GM12874 (cell line): ENCODE measurements at regions not wholly inside any gene's neighbourhood (a gene's known extent, or its start where the extent isn't known, plus 50 kb on each side); places are given as distances from the start of the nearest gene placed in this dataset.

Experiments used
- TF ChIP-seq, protein P1 (sequence below): IDR thresholded peaks from 2 replicates; pipeline ENCODE4 v1.5.1; 2011; ENCODE audit warnings: low read depth, mild to moderate bottlenecking, control low read depth, low read length, moderate library complexity; ENCODE audit not compliant: insufficient read depth

DNA sequence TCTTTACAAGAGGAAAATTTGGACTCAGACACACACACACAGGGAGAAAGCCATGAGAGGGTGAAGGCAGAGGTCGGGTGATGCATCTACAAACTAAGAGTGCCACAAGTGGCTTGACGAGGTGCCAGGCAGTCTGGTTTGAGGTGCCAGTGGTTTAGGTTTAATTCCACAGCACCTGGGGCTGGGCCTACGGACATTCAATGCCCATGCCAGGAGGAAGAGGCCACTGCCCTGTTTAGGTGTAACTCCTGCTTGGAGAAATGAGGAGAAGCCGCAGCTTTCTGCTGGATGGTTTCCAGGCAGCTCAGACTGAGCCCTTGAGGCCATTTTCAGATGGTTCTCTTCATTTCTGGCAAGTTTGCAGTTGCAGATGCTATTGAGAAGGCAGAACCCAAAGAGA lies 83.6 kb downstream of the HTR5A start:
- TF ChIP-seq, protein P1, sequence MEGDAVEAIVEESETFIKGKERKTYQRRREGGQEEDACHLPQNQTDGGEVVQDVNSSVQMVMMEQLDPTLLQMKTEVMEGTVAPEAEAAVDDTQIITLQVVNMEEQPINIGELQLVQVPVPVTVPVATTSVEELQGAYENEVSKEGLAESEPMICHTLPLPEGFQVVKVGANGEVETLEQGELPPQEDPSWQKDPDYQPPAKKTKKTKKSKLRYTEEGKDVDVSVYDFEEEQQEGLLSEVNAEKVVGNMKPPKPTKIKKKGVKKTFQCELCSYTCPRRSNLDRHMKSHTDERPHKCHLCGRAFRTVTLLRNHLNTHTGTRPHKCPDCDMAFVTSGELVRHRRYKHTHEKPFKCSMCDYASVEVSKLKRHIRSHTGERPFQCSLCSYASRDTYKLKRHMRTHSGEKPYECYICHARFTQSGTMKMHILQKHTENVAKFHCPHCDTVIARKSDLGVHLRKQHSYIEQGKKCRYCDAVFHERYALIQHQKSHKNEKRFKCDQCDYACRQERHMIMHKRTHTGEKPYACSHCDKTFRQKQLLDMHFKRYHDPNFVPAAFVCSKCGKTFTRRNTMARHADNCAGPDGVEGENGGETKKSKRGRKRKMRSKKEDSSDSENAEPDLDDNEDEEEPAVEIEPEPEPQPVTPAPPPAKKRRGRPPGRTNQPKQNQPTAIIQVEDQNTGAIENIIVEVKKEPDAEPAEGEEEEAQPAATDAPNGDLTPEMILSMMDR: no peak

DNA sequence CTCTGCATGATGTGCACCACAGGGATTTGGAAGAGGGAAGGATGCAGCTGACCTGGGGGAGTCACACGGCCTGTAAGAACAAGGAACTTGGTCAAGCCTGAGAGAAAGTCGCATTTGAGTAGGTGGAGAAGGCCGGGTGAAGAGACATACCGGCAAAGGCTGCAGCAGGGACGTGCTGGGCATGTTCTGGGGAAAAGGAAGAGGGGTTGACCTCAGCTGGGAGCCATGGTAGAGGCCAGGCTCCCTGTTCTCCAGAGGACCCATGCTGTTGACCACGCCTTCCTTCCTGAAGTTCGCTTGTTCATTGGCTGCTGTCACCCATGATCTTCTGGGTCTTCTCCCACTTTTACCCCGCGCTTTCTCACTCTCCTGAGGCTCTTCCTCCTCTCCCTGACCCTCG lies 84.5 kb downstream of the HTR5A start:
- TF ChIP-seq, protein P1: no peak

DNA sequence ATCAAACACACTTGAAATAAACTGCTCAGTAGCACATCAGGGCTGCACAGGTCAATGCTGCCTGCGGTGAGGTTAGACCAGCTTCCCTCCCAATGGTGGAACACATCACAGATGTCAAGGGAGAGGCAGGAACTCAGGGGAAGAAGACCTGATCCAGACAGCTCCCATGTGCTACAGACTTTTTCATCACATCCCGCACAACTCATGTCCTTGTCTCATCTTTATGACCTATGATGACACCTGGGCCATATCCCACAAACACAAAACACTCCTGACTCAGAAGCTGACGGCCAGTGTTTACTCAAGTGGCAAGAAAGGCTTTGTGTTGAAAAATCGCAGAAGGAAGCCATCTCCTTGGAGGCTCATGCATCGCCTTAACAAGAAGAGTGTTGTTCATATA lies 91.6 kb downstream of the HTR5A start:
- TF ChIP-seq, protein P1: no peak

DNA sequence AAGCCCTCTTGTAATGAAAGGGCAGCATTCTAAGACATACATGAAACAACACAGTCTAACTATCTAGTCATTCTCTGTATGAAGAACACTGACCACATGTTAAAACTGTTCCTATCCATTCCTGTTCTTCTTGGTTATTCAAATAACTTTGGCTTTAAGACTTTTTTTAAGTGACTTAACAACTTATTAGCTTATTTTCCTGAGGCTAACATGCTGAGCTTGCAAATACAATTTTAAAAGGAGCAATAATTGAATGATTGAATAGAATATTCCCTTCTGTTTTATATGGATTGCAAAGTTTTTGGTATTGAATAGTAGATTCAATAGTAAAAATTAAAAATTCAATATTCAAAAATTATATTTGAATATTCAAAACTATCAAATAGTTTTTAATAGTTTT lies 92.3 kb downstream of the HTR5A start:
- TF ChIP-seq, protein P1: no peak

DNA sequence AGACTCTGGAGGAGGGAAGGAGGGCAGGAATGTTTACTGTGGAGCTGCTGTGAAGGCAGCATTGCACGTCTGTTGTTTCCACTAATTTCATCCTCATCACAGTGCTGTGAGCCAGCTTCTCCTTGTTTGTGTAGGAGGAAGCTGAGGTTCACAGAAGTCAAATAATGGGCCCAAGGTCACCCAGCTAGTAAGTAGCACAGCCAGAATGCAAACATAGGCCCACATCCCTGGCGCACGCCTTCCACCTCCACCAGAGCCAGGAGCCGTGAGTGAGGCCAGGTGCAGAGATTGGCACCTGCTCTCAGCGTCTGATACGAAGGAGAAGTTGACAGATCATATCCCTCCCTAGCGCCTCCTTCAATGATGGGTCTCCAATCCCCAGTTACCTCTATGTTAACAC lies 93.6 kb downstream of the HTR5A start:
- TF ChIP-seq, protein P1: no peak

DNA sequence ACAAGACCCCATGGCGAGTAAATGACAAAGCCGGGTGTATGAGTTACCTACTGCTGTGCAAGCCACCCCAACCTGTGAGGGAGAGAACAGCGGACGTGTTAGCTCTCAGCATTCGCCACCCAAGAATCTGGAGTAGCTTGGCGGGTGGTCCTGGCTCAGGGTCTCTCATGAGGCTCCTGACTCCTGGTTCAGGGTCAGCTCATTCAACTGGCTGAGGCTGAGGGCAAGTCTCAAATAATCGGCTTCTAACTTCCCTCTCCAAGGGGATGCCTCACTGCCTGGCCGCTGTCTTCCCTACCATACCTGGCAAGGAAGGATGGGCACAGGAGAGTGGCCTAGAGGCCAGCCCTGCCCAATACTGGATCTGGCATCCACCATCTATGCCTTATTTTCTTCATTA lies 94.2 kb downstream of the HTR5A start:
- TF ChIP-seq, protein P1: no peak

DNA sequence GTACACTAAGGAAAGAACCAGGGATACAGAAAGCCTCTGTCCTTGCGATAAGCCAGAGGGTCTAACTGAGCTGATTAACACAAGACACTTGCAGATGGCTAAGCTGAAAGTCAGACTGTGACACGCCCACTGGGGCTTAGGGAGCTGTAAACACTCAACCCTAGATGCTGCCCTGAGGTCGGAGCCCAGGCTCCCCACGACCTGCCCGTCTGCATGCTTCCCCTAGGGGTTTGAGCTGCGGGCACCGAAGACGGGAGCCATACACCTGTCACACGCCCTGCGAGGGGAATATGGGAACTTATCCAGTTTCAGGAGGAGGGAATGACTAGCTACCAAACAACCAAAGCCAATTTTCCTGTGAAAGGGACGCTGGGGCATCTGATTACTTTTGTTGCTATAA lies 96.0 kb downstream of the HTR5A start:
- TF ChIP-seq, protein P1: no peak

DNA sequence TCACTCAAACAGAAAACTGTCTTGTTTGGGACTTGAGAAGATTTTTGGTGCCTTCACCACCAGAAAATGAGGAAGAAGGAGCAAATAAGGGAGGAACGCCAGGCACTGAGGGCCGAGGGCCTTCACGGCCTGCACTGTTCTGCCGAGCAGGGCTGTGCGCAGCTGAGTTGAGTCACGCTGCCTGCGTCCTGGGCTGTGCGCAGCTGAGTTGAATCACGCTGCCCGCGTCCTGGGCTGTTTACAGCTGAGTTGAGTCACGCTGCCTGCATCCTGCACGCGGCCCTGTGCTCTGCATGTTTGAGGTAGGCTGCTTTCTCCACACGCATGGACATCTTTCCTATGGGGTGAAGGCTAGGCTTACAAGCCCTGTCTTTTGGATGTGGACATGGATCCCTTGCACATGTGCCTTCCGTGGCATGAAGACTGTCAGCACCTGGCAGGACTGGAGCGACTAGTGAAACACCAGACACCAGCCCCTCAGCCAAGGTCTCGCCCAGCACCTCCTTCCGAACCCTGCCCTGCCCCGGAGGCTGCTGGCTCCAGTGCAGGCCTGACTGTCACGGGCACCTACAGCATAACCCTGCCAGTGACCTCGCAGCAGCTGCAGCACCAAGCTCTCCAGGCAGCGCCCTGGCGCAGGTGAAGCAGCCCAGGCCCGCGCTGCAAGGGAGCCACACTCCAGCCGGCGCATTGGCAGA lies 96.7 kb downstream of the HTR5A start:
- TF ChIP-seq, protein P1: no peak
